Right lung (tissue), 2 donors: ENCODE measurements at regions not wholly inside any gene's neighbourhood (a gene's known extent, or its start where the extent isn't known, plus 50 kb on each side); places are given as distances from the start of the nearest gene placed in this dataset.
"Not testable (repeated sequence)": the region's sequence is repeated elsewhere in the genome, so short reads cannot be mapped to it uniquely, and the experiment has no call there.

Experiments
- DNase-seq, 2 donors: peaks; one replicate each; pipeline ENCODE4 v3.0.0-alpha.2; 2013

- no peak for DNase-seq
Observed at GRCh38 chr7:112937651-112938415, 147.6 kb upstream of the TMEM168 start.

GRCh38 chr7:112933598-112933997 lies 143.4 kb upstream of the TMEM168 start:
- no peak for DNase-seq

- no peak for DNase-seq
Observed at GRCh38 chr7:112930787-112931186, 140.6 kb upstream of the TMEM168 start.

DNA sequence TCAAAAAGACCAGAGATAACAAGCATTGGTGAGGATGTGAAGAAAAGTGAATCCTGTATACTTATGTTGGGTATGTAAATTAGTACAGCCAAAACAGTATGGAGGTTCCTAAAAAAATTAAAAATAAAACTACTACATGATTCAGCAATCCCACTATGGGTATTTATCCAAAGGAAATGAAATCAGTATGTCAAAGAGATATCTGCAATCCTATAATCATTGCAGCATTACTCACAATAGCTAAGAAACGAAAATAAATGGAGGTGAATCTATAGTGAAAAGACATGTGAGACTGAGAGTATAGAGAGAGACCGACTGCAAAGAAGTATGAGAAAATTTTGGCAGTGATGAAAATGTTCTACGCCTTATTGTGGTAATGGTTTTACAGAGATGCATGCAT lies 139.2 kb upstream of the TMEM168 start:
- DNase-seq = no peak

- no peak for DNase-seq
Observed at GRCh38 chr7:112926018-112926417, 135.8 kb upstream of the TMEM168 start.

GRCh38 chr7:112922546-112922945 lies 132.4 kb upstream of the TMEM168 start:
- not testable (repeated sequence) for DNase-seq

GRCh38 chr7:112916431-112916830 lies 126.2 kb upstream of the TMEM168 start:
- DNase-seq = not testable (repeated sequence)

- DNase-seq = no peak
Observed at GRCh38 chr7:112908086-112908485, 117.9 kb upstream of the TMEM168 start.

- no peak for DNase-seq
Observed at GRCh38 chr7:112907658-112908057, 117.5 kb upstream of the TMEM168 start.

- no peak for DNase-seq
Observed at GRCh38 chr7:112905950-112906349, 115.8 kb upstream of the TMEM168 start.

DNA sequence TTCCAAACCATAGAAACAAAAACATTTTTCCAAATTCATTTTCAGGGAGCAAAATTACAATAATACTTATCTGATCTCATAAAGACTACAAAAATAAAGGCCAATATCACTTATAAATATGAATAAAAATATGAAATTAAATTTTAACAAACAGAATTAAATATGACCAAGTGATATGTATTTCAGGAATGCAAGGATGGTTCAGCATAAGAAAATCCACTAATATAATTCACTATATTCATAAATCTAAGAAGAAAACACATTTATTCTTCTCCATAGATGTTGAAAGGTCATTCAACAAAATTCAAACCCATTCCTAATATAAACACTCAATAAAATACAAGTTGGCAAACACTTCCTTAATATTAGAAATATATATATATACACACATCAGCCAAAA lies 115.2 kb upstream of the TMEM168 start:
- no peak for DNase-seq

DNA sequence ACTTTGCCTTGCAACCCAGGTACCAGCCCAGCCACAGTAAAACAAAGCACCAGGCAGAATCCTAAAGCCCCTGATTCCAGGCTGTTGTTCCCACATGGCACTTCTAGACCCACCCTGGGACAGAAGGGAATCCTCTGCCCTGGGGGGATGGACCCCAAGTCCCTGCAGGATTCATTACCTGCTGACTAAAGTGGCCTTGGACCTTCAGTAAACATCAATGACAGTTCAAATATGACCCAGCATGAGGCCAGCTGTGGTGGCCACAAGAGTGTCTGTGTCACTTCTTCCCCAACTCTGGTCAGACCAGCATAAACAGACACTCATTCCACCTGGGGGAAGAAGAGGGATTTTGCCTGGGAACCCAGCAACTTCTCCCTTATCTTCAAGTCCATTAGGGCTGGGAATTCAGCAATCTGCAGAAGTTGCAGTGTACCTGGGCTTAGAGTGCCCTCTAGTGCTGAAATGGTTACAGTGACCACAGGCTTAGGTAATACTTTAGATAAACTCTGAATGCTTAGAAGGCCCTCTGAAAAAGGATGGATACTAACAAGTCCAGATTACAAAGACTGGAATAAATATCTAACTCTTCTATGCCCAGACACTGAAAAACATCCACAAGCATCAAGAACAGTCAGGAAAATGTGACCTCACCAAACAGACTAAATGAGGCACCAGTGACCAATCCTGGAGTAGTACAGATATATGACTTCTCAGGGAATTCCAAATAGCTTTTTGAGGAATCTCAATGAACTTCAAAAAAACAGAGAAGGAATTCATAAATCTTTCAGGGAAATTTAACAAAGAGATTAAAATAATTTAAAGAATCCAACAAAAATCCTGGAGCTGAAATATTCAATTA lies 108.5 kb upstream of the TMEM168 start:
- peak in 1 of 2 donors; percentile 9 for DNase-seq

DNA sequence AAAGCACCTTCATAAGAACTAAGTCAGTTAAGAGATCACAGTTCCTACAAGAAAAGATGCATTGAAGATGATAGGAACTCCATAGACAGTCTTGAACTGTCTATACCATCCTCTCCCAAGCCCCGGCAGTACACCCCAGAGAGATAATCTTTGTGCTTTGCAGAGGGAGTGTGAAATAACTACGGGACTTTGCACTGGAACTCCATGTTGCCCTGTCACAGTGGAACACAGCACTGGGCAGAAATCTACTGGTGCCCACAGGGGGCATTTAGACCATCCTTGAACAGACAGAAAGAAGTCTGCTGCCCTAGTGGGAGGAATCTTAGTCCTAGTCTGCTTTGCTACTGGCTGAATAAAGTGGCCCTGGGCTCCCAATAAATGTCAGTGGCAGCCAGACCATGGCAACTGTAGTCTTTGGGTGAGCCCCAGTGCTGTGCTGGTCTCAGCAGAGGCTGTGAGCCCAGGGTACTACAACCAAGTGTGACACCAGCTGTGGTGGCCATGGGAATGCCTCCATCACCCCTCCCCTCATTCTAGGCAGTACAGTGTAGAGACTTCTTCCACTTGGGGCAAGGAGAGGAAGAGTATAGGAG lies 107.7 kb upstream of the TMEM168 start:
- no peak for DNase-seq

- DNase-seq = peak; percentile 13 to 17
Observed at GRCh38 chr7:112896026-112896601, 105.9 kb upstream of the TMEM168 start.

- DNase-seq = no peak
Observed at GRCh38 chr7:112892263-112892662, 102.1 kb upstream of the TMEM168 start.

- DNase-seq = no peak
Observed at GRCh38 chr7:112891698-112892097, 101.5 kb upstream of the TMEM168 start.

- no peak for DNase-seq
Observed at GRCh38 chr7:112889834-112890438, 99.7 kb upstream of the TMEM168 start.

GRCh38 chr7:112889268-112889667 lies 99.1 kb upstream of the TMEM168 start:
- DNase-seq = no peak

GRCh38 chr7:112888781-112889180 lies 98.6 kb upstream of the TMEM168 start:
- DNase-seq = no peak

GRCh38 chr7:112887976-112888375 lies 97.8 kb upstream of the TMEM168 start:
- DNase-seq = no peak

DNA sequence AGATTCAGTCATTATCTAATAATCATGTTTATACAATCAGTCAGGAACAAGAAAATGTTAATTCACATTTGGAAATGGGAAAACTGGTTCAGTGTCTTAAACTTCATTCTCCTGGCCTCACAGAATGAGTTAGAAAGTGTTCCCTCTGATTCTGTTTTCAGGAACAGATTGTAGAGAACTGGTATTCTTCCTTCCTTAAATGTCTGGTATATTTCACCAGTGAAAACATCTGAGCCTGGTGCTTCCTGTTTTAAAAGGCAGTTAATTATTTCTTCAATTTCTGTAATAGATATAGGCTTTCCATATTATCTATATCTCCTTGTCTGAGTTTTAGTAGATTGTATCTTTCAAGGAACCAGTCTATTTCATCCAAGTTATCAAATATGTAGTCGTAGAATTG lies 97.1 kb upstream of the TMEM168 start:
- no peak for DNase-seq

DNA sequence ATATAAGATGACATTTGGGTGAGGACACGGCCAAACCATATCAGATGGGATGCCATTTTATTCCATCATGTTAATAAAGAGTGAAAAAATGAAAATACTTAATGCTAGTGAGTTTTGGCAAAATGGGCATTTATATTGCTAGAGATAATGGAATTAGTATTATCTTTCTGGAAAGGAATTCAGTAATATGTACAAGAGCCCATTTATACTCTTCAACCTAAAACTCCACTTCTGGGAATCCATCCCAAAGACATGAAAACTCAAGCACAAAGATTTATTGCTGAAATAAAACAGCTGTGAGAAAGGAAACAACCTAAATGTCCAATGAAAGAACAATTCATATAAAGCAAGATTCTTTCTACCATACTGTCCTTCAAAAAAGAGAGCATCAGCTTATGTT lies 96.0 kb upstream of the TMEM168 start:
- no peak for DNase-seq
